Vagina (tissue), 2 donors: ENCODE measurements at regions not wholly inside any gene's neighbourhood (a gene's known extent, or its start where the extent isn't known, plus 50 kb on each side); places are given as distances from the start of the nearest gene placed in this dataset.

Experiments used
- CTCF ChIP-seq, 3 experiments: fragments of 450-650 bp in 2 of 3; fragments of 200-600 bp in 1 of 3; sonication (generic) in 1 of 3; IDR thresholded peaks; one replicate each; pipeline ENCODE4 v1.5.1; 2017 to 2019; ENCODE audit warnings: antibody characterized with exemption in 3 of 3, mild to moderate bottlenecking in 2 of 3, moderate library complexity in 2 of 3
- POLR2A ChIP-seq, 2 donors: fragments of 450-650 bp; IDR thresholded peaks; one replicate each; pipeline ENCODE4 v1.6.1; 2017; ENCODE audit warnings: antibody characterized with exemption in 2 of 2, mild to moderate bottlenecking in 2 of 2, moderate library complexity in 2 of 2

DNA sequence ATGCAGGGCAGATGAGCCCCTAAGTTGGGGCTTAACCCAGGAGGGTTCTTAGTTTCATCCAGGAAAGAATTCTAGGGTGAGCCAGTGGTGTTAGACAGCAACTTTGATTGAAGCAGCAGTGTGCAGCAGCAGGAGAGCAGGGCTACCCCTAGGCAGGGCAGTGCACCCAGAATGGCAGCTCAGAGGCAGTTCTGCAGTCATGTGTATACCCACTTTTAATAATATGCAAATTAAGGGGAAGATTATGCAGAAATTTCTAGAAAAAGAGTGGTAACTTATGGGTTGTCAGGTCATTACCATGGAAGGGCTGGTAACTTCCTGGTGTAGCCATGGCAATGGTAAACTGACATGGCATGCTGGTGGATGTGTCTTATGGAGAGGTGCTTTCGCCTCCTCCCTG, 297.5 kb downstream of the PCNX1 start:
- TF ChIP-seq CTCF (IDR thresholded peaks at IDR 0.05) (no peak), POLR2A (IDR thresholded peaks at IDR 0.05) (no peak)
